Esophagus squamous epithelium (tissue), 4 donors: ENCODE measurements at regions not wholly inside any gene's neighbourhood (a gene's known extent, or its start where the extent isn't known, plus 50 kb on each side); places are given as distances from the start of the nearest gene placed in this dataset.

Experiments used
- CTCF ChIP-seq, 6 experiments: fragments of 450-650 bp in 4 of 6; fragments of 200-600 bp in 2 of 6; sonication (generic) in 2 of 6; IDR thresholded peaks; one replicate each; pipeline ENCODE4 v1.5.1; 2016 to 2019; ENCODE audit warnings: antibody characterized with exemption in 6 of 6, mild to moderate bottlenecking in 4 of 6, moderate library complexity in 4 of 6
- POLR2A ChIP-seq, 4 donors: fragments of 450-650 bp; IDR thresholded peaks; one replicate each; pipeline ENCODE4 v1.6.1; 2017; ENCODE audit warnings: antibody characterized with exemption in 4 of 4, mild to moderate bottlenecking in 4 of 4, moderate library complexity in 3 of 4

GRCh38 chr10:83931669-83932068 is 207.6 kb upstream of the GHITM start:
- no peak for TF ChIP-seq CTCF (IDR thresholded peaks at IDR 0.05)
- TF ChIP-seq POLR2A (IDR thresholded peaks at IDR 0.05): no peak
